Effector memory CD4-positive, alpha-beta T cell (primary cell): ENCODE measurements at regions not wholly inside any gene's neighbourhood (a gene's known extent, or its start where the extent isn't known, plus 50 kb on each side); places are given as distances from the start of the nearest gene placed in this dataset.

ENCODE experiments used
- DNase-seq, 3 donors: peaks; one replicate each; pipeline ENCODE4 v3.0.0-alpha.2; 2020
- H3K27ac ChIP-seq: 2 replicates; pipeline ENCODE4 v1.7.0; 2013; ENCODE audit warnings: mild to moderate bottlenecking, low read length, moderate library complexity; ENCODE audit not compliant: insufficient read depth, poor library complexity, severe bottlenecking
- H3K27me3 ChIP-seq: replicated peaks from 2 replicates; pipeline ENCODE4 v1.7.0; 2013; ENCODE audit warnings: mild to moderate bottlenecking, low read length; ENCODE audit not compliant: insufficient read depth, control insufficient read depth, poor library complexity, severe bottlenecking
- H3K36me3 ChIP-seq: 2 replicates; pipeline ENCODE4 v1.7.0; 2013; ENCODE audit warnings: mild to moderate bottlenecking, low read length, moderate library complexity; ENCODE audit not compliant: control insufficient read depth, insufficient read depth
- H3K4me1 ChIP-seq: 2 replicates; pipeline ENCODE4 v1.7.0; 2013; ENCODE audit warnings: low read length, mild to moderate bottlenecking; ENCODE audit not compliant: control insufficient read depth, insufficient read depth, poor library complexity, severe bottlenecking
- H3K4me3 ChIP-seq: 2 replicates; pipeline ENCODE4 v1.7.0; 2013; ENCODE audit warnings: low read length, low read depth, mild to moderate bottlenecking; ENCODE audit not compliant: insufficient read depth, poor library complexity, severe bottlenecking
- H3K9me3 ChIP-seq: 2 replicates; pipeline ENCODE4 v1.7.0; 2013; ENCODE audit warnings: mild to moderate bottlenecking, low read length, moderate library complexity; ENCODE audit not compliant: control insufficient read depth

GRCh38 chr2:83730223-83730622, 728.9 kb downstream of the SUCLG1 start:
- Histone ChIP-seq H3K27me3 (no peaks in the 10 kb centered on the region), H3K36me3 (no peaks in the 10 kb centered on the region), H3K9me3 (no peaks in the 10 kb centered on the region), H3K4me3 (no peak overlapping the region), H3K4me1 (no peaks in the 10 kb centered on the region), H3K27ac (no peak overlapping the region)
- no peak for DNase-seq

DNA sequence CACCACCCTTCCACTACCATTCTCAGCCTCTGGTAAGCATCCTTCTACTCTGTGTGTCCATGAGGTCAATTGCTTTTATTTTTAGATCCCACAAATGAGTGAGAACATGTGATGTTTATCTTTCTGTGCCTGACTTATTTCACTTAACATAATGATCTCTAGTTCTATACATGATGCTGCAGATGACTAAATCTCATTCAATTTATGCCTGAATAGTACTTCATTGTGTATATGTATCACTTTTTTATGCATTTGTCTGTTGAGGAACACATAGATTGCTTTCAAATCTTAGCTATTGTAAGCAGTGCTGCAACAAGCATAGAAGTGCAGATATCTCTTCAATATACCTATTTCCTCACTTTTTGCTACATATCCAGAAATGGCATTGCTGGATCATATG, 733.3 kb downstream of the SUCLG1 start:
- Histone ChIP-seq H3K27ac (no peak overlapping the region), H3K9me3 (no peaks in the 10 kb centered on the region), H3K4me3 (no peak overlapping the region), H3K4me1 (no peaks in the 10 kb centered on the region), H3K27me3 (no peaks in the 10 kb centered on the region), H3K36me3 (no peaks in the 10 kb centered on the region)
- DNase-seq: no peak

DNA sequence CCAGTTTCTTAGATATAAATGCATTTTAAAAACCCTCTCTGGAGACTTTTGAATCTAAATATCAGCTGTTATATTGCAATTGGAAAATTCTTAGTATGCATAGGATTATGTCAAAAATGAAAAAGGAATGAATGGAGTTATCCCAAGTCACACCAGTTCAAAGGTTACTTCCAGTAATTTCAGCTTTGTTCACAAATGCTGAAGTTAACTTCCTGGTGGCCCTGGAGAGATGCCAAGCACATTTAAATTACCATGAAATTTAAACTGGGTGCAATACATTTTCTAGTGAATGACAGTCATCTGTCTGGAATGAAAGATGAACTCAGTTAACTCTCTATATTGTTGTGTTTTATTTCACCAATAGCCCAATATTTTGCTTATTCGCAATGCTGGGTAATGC, 753.9 kb downstream of the SUCLG1 start:
- no peak for DNase-seq
- Histone ChIP-seq H3K9me3 (no peaks in the 10 kb centered on the region), H3K36me3 (no peaks in the 10 kb centered on the region), H3K27ac (no peak overlapping the region), H3K4me3 (no peak overlapping the region), H3K27me3 (no peaks in the 10 kb centered on the region), H3K4me1 (no peaks in the 10 kb centered on the region)

DNA sequence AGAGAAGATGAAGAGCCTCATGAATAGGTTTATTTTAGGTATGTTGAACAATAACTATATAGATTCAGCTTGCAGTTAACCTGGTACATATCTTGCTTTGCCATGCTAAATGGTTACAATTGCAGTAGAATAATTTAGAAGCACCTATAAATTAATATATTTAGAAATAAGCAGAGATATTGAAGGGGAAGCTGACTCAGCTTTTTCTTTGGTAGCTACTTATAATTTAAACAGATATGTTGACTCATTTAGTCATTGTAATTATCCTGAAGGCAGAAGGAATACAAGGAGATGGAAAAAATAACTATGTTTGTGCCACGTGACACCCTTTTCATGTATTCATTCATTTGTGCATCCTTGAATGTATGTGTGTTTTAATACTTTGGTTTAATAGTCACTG, 755.5 kb downstream of the SUCLG1 start:
- Histone ChIP-seq H3K4me3 (no peak overlapping the region), H3K36me3 (no peaks in the 10 kb centered on the region), H3K9me3 (no peaks in the 10 kb centered on the region), H3K27me3 (no peaks in the 10 kb centered on the region), H3K4me1 (no peaks in the 10 kb centered on the region), H3K27ac (no peak overlapping the region)
- DNase-seq: no peak

DNA sequence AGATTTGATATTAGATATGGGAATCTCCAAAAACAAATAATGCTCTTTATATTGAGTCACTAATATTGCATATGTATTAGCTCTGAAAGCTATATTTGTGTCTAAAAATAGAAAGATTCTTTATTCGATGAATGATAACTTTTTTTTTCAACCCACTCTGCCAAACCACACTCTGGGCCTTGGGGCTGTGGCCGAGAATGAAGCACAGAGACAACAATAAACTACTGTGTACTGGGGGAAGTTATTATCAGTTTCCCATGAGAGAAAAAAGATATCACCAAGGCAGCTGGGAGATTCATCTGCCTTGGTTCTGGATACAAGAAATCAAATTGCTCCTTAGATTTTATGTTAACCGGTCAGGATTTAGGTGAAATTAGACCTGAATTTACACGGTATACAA, 762.2 kb downstream of the SUCLG1 start:
- DNase-seq: no peak
- H3K27me3 ChIP-seq: no peaks in the 10 kb centered on the region
- no peak overlapping the region for H3K4me3 ChIP-seq
- H3K36me3 ChIP-seq: no peaks in the 10 kb centered on the region
- H3K4me1 ChIP-seq: no peaks in the 10 kb centered on the region
- no peaks in the 10 kb centered on the region for H3K9me3 ChIP-seq
- no peak overlapping the region for H3K27ac ChIP-seq

DNA sequence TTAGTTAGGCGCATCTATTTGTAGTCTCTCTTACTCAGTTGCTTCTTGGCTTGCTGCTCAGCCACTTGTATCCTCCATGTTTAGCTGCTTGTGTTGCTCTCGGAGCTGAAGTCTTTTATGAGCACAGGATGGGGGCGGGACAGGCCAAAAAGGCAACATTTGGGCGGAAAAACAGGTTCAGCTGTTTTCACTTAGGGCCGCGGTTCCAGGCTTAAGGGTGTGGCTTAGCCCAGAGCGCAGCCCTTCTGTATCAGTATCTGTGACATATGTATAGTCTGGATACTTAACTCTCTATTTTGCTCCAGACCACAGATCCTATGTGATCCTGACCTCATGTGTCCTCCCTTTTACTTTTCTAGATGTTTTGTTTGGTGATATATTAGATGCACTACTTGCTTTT, 763.5 kb downstream of the SUCLG1 start:
- H3K36me3 ChIP-seq: no peaks in the 10 kb centered on the region
- no peak overlapping the region for H3K27ac ChIP-seq
- no peaks in the 10 kb centered on the region for H3K9me3 ChIP-seq
- H3K27me3 ChIP-seq: no peaks in the 10 kb centered on the region
- no peaks in the 10 kb centered on the region for H3K4me1 ChIP-seq
- DNase-seq: no peak
- H3K4me3 ChIP-seq: no peak overlapping the region

DNA sequence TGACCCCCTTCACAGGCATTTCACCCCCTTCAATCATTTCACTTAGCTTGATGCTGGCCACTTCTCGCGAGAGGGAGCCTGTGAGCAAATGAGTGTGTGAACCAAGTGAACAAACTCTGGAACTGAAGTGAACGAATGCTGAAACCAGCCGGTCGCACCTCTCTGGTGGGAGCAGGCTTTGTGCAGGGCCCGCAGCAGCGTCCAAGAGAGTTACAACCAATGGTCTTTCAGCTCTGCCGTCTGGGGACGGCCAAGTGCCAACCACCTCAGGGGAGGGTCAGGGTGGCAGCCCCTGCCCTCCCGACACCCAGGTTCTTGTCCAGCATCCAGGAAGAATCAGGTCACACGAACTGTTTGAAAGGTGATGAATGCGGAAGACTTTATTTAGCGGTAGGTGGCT, 764.0 kb downstream of the SUCLG1 start:
- Histone ChIP-seq H3K27ac (no peak overlapping the region), H3K4me1 (no peaks in the 10 kb centered on the region), H3K27me3 (no peaks in the 10 kb centered on the region), H3K9me3 (no peaks in the 10 kb centered on the region), H3K4me3 (no peak overlapping the region), H3K36me3 (no peaks in the 10 kb centered on the region)
- no peak for DNase-seq

DNA sequence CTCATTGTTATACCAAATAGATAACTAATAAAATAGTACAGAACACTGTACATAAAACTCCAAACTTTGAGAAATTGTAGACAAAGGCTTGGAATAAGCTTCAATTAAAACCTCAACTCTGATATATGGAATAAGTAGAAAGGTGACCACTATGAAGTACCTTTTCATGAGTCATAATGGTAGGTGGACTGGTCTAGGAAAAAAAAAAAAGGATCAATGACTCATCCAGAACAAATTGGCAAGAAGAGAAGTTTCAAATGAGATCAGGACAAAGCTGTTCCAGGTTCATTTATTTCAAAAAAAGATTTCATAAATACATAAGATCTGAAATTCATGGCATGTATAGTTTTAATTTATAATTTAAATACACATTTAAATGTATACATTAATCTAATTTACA, 769.7 kb downstream of the SUCLG1 start:
- H3K4me1 ChIP-seq: no peaks in the 10 kb centered on the region
- H3K4me3 ChIP-seq: no peak overlapping the region
- H3K27me3 ChIP-seq: no peaks in the 10 kb centered on the region
- H3K9me3 ChIP-seq: no peaks in the 10 kb centered on the region
- H3K27ac ChIP-seq: no peak overlapping the region
- no peak for DNase-seq
- H3K36me3 ChIP-seq: no peaks in the 10 kb centered on the region

DNA sequence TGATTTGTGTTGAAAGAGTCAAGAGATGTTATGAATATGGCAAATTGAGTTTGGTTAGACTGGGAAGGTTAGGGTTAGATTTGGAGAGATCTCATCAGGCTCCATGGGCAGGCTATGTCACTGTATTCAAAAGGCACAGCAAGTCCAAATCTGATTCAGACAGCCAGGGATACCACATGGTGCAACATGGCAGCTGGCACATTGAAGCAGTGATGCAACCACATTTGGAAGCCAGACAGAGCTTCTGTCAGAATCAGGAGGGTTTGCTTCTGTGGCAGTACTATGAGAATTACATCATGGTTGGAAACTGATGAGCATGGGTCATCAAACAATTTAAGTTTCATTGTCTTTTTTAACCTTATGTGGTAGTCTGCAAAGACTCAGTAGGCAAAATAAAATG, 772.2 kb downstream of the SUCLG1 start:
- Histone ChIP-seq H3K27me3 (no peaks in the 10 kb centered on the region), H3K36me3 (no peaks in the 10 kb centered on the region), H3K9me3 (no peaks in the 10 kb centered on the region), H3K4me3 (no peak overlapping the region), H3K4me1 (no peaks in the 10 kb centered on the region), H3K27ac (no peak overlapping the region)
- no peak for DNase-seq

DNA sequence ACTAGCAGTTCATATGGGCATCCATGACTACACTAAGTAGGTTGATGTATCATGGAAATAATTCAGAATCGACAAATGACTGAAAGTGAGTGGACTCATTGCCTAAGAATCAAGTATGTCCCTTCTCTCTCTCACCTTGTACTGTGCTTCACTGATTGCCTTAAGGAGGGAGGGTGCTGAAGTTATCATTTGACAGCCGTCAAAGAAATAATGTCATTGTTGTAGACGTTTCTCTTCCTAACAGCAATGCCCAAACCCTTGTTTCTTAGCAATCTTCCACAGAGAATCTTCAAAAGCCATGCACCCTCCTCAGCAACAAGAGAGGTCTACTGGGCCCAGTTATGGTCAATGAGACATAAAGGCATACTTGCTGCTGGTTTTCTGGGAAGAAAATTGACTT, 785.0 kb downstream of the SUCLG1 start:
- DNase-seq: no peak
- Histone ChIP-seq H3K9me3 (no peaks in the 10 kb centered on the region), H3K4me3 (no peak overlapping the region), H3K27ac (no peak overlapping the region), H3K36me3 (no peaks in the 10 kb centered on the region), H3K27me3 (no peaks in the 10 kb centered on the region), H3K4me1 (no peaks in the 10 kb centered on the region)

DNA sequence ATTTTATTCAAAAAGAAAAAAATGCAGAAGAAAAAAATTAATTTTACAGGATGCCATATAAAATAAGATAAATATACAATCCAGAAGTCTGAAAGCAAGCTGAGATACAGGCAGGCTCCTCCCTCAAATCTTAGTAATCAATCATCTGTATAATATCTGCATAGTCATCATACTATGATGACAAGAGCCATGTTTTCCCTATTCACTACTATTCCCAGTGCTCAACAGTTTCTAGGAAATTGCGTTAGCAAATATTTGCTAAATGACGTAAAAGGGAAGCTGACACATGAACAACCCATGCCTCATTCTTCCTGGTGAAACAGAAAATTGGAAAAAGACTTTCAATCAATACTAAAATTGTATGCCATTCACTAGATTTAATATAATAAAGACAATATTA, 793.2 kb downstream of the SUCLG1 start:
- Histone ChIP-seq H3K4me3 (no peak overlapping the region), H3K27me3 (no peaks in the 10 kb centered on the region), H3K27ac (no peak overlapping the region), H3K9me3 (no peaks in the 10 kb centered on the region), H3K4me1 (no peaks in the 10 kb centered on the region), H3K36me3 (no peaks in the 10 kb centered on the region)
- no peak for DNase-seq
